Type B pancreatic cell (in vitro differentiated cells): ENCODE measurements at regions not wholly inside any gene's neighbourhood (a gene's known extent, or its start where the extent isn't known, plus 50 kb on each side); places are given as distances from the start of the nearest gene placed in this dataset.
A peak's percentile ranks its signal among the peaks of the same experiment; 100 is the strongest.

Source experiments
- DNase-seq: peaks from one replicate; pipeline ENCODE4 v3.0.0; 2021; ENCODE audit warnings: mixed read lengths; ENCODE audit not compliant: unreplicated experiment; ENCODE audit errors: extremely low spot score
- H3K27ac Mint-ChIP-seq: 2 replicates; pipeline ENCODE4 v1.8.0; 2021; ENCODE audit warnings: mild to moderate bottlenecking, mixed read lengths
- H3K27me3 Mint-ChIP-seq: 2 replicates; pipeline ENCODE4 v1.8.0; 2021; ENCODE audit warnings: mixed read lengths
- H3K36me3 Mint-ChIP-seq: 2 replicates; pipeline ENCODE4 v1.8.0; 2021; ENCODE audit warnings: mixed read lengths
- H3K4me1 Mint-ChIP-seq: one replicate; pipeline ENCODE4 v1.8.0; 2021; ENCODE audit warnings: mixed read lengths; ENCODE audit not compliant: unreplicated experiment
- H3K4me3 Mint-ChIP-seq: 2 replicates; pipeline ENCODE4 v1.8.0; 2021; ENCODE audit warnings: mild to moderate bottlenecking, mixed read lengths
- H3K9me3 Mint-ChIP-seq: 2 replicates; pipeline ENCODE4 v1.8.0; 2021; ENCODE audit warnings: mixed read lengths
- CTCF ChIP-seq: fragments of 200-600 bp; sonication (generic); conservative IDR thresholded peaks from 2 replicates; pipeline ENCODE4 v1.5.0; 2021; ENCODE audit warnings: antibody characterized with exemption, mild to moderate bottlenecking

GRCh38 chr9:78781681-78782080 lies 484.8 kb downstream of the PSAT1 start:
- no peaks in the 10 kb centered on the region for H3K9me3 Mint-ChIP-seq
- TF ChIP-seq CTCF = no peak
- no peaks in the 10 kb centered on the region for H3K36me3 Mint-ChIP-seq

GRCh38 chr9:78782234-78782633 lies 485.3 kb downstream of the PSAT1 start:
- no peak overlapping the region for H3K4me3 Mint-ChIP-seq
- no peaks in the 10 kb centered on the region for H3K9me3 Mint-ChIP-seq
- TF ChIP-seq CTCF = no peak
- no peak overlapping the region for H3K27ac Mint-ChIP-seq
- no peaks in the 10 kb centered on the region for H3K36me3 Mint-ChIP-seq
- no peaks in the 10 kb centered on the region for H3K27me3 Mint-ChIP-seq
- H3K4me1 Mint-ChIP-seq = peaks cover 28% of the 10 kb centered on the region
- DNase-seq = no peak

More at GRCh38 chr9:78781681-78782080, 484.8 kb downstream of the PSAT1 start:
- H3K4me1 Mint-ChIP-seq = peaks cover 33% of the 10 kb centered on the region
- no peaks in the 10 kb centered on the region for H3K27me3 Mint-ChIP-seq
- no peak overlapping the region for H3K27ac Mint-ChIP-seq
- DNase-seq = no peak
- no peak overlapping the region for H3K4me3 Mint-ChIP-seq

- no peak overlapping the region for H3K27ac Mint-ChIP-seq
- H3K4me3 Mint-ChIP-seq = no peak overlapping the region
- no peak for TF ChIP-seq CTCF
- DNase-seq = no peak
- no peaks in the 10 kb centered on the region for H3K9me3 Mint-ChIP-seq
- no peaks in the 10 kb centered on the region for H3K27me3 Mint-ChIP-seq
- H3K4me1 Mint-ChIP-seq = peaks cover 28% of the 10 kb centered on the region
- H3K36me3 Mint-ChIP-seq = no peaks in the 10 kb centered on the region
Measured at GRCh38 chr9:78782858-78783257, 485.9 kb downstream of the PSAT1 start.

GRCh38 chr9:78783743-78784142 lies 486.8 kb downstream of the PSAT1 start:
- DNase-seq = no peak
- Mint-ChIP-seq H3K4me1 (peaks cover 22% of the 10 kb centered on the region), H3K36me3 (no peaks in the 10 kb centered on the region)

GRCh38 chr9:78786794-78787193 lies 489.9 kb downstream of the PSAT1 start:
- no peaks in the 10 kb centered on the region for H3K4me1 Mint-ChIP-seq
- H3K27ac Mint-ChIP-seq = no peak overlapping the region
- H3K4me3 Mint-ChIP-seq = no peak overlapping the region
- no peak for DNase-seq
- no peaks in the 10 kb centered on the region for H3K36me3 Mint-ChIP-seq
- no peak for TF ChIP-seq CTCF
- H3K27me3 Mint-ChIP-seq = no peaks in the 10 kb centered on the region
- peaks cover 6% of the 10 kb centered on the region for H3K9me3 Mint-ChIP-seq

More at GRCh38 chr9:78783743-78784142, 486.8 kb downstream of the PSAT1 start:
- no peak overlapping the region for H3K27ac Mint-ChIP-seq
- H3K27me3 Mint-ChIP-seq = no peaks in the 10 kb centered on the region
- H3K9me3 Mint-ChIP-seq = no peaks in the 10 kb centered on the region
- TF ChIP-seq CTCF = peak; percentile 62
- H3K4me3 Mint-ChIP-seq = no peak overlapping the region

GRCh38 chr9:78788101-78788500 lies 491.2 kb downstream of the PSAT1 start:
- no peaks in the 10 kb centered on the region for H3K36me3 Mint-ChIP-seq
- peak overlapping the region; percentile 30 for H3K27ac Mint-ChIP-seq
- DNase-seq = no peak
- peaks cover 6% of the 10 kb centered on the region for H3K9me3 Mint-ChIP-seq
- H3K4me1 Mint-ChIP-seq = no peaks in the 10 kb centered on the region
- TF ChIP-seq CTCF = no peak
- no peak overlapping the region for H3K4me3 Mint-ChIP-seq
- H3K27me3 Mint-ChIP-seq = no peaks in the 10 kb centered on the region
